G401.6 (cell line): ENCODE measurements at regions not wholly inside any gene's neighbourhood (a gene's known extent, or its start where the extent isn't known, plus 50 kb on each side); places are given as distances from the start of the nearest gene placed in this dataset.

Experiments
- FAIRE-seq: peaks from 2 replicates; lab custom pipeline; 2012; peaks lifted over from hg19 to GRCh38; lab: Jason Lieb, UNC

- no peak for FAIRE-seq
These were observed 302.4 kb upstream of the TNRC6C start for GRCh38 chr17:77656054-77656453.

- FAIRE-seq: no peak
These were observed 300.7 kb upstream of the TNRC6C start for GRCh38 chr17:77657839-77658238.

- no peak for FAIRE-seq
These were observed 298.0 kb upstream of the TNRC6C start for GRCh38 chr17:77660524-77660923.

GRCh38 chr17:77662833-77663232 lies 295.7 kb upstream of the TNRC6C start:
- no peak for FAIRE-seq

- no peak for FAIRE-seq
These were observed 294.3 kb upstream of the TNRC6C start for GRCh38 chr17:77664097-77664729.

GRCh38 chr17:77665833-77666232 lies 292.7 kb upstream of the TNRC6C start:
- no peak for FAIRE-seq

- no peak for FAIRE-seq
These were observed 292.0 kb upstream of the TNRC6C start for GRCh38 chr17:77666462-77666861.

- FAIRE-seq: no peak
These were observed 291.6 kb upstream of the TNRC6C start for GRCh38 chr17:77666881-77667395.

- no peak for FAIRE-seq
These were observed 291.0 kb upstream of the TNRC6C start for GRCh38 chr17:77667478-77667877.

- peak; percentile 40 for FAIRE-seq
These were observed 290.0 kb upstream of the TNRC6C start for GRCh38 chr17:77668518-77668917.

GRCh38 chr17:77670173-77670572 lies 288.3 kb upstream of the TNRC6C start:
- FAIRE-seq: no peak

- no peak for FAIRE-seq
These were observed 284.1 kb upstream of the TNRC6C start for GRCh38 chr17:77674358-77674757.

GRCh38 chr17:77675411-77675810 lies 283.1 kb upstream of the TNRC6C start:
- FAIRE-seq: no peak

GRCh38 chr17:77675816-77676215 lies 282.7 kb upstream of the TNRC6C start:
- no peak for FAIRE-seq

- FAIRE-seq: no peak
These were observed 282.3 kb upstream of the TNRC6C start for GRCh38 chr17:77676237-77676661.

GRCh38 chr17:77677211-77677610 lies 281.3 kb upstream of the TNRC6C start:
- FAIRE-seq: no peak

GRCh38 chr17:77677630-77678029 lies 280.9 kb upstream of the TNRC6C start:
- no peak for FAIRE-seq

- no peak for FAIRE-seq
These were observed 278.9 kb upstream of the TNRC6C start for GRCh38 chr17:77679589-77679988.

- FAIRE-seq: no peak
These were observed 276.6 kb upstream of the TNRC6C start for GRCh38 chr17:77681861-77682260.

- FAIRE-seq: no peak
These were observed 273.4 kb upstream of the TNRC6C start for GRCh38 chr17:77684803-77685798.

GRCh38 chr17:77685881-77686486 lies 272.5 kb upstream of the TNRC6C start:
- no peak for FAIRE-seq

GRCh38 chr17:77686903-77687302 lies 271.6 kb upstream of the TNRC6C start:
- no peak for FAIRE-seq

GRCh38 chr17:77687417-77687816 lies 271.1 kb upstream of the TNRC6C start:
- FAIRE-seq: no peak
